Renal cortex interstitium (tissue), 11 donors: ENCODE measurements at regions not wholly inside any gene's neighbourhood (a gene's known extent, or its start where the extent isn't known, plus 50 kb on each side); places are given as distances from the start of the nearest gene placed in this dataset.

ENCODE experiments used
- DNase-seq, 11 donors: peaks; one replicate each; pipeline ENCODE4 v3.0.0-alpha.2; 2013; ENCODE audit warnings: low read depth in 9 of 11, low spot score in 4 of 11; ENCODE audit errors: extremely low read depth in 1 of 11

DNA sequence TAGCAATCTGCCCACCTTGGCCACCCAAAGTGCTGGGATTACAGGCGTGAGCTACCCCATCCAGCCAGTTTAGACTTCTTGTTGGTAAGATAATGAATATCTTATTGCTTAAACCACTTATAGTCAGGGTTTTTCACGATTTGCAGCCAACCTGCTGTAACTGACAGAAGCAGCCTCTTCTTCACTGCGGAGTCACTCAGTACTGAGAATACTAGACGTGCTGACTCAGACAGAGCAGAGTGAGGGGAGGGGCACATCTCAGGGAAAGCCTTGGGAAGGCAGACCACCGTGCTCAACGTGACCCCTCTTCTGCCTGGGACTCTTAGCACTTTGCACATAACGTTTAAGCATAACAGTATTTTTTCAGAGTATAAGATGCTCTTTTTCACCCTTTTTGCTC is 74.3 kb upstream of the ARHGEF7 start:
- DNase-seq = no peak

- no peak for DNase-seq
These were observed 75.4 kb upstream of the ARHGEF7 start for GRCh38 chr13:111039735-111040134.

DNA sequence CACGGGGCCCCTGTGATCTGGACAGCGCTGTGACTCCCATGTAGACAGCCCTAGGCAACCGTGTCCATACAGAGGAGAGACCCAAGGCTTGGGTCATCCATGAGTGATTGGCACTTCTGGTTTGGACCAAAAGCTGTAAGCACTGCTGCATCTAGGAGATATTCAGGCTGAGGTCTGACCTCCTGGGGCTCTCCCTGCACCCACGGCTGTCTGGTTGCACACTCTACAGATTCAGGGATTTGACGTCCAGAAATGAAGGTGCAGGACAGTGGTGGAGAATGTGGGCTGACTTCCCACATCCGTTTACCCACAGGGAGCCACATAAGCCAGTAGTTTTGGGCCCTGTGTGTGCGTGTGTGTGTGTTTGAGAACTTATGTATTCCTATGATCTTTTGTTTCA is 76.2 kb upstream of the ARHGEF7 start:
- no peak for DNase-seq

- DNase-seq = no peak
These were observed 77.2 kb upstream of the ARHGEF7 start for GRCh38 chr13:111037927-111038326.

DNA sequence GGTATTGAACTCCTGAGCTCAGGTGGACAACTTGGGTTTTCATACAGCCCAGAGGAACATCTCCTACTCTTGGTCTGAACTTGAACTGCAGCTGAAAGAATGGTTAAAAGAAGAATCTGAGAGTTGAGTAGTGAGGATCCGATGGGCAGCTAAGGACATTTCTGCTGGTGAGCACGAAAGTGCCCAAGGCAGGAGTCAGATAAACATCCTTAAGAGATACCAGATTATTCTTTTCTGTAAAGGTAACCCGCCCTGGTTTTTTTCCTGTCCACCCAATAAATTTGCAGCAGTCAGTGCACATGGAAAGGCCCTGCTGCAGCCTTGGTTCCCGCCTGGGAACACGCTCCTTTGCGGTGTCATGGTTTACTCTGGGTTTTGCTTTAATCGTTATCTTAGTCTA is 78.4 kb upstream of the ARHGEF7 start:
- DNase-seq = no peak

DNA sequence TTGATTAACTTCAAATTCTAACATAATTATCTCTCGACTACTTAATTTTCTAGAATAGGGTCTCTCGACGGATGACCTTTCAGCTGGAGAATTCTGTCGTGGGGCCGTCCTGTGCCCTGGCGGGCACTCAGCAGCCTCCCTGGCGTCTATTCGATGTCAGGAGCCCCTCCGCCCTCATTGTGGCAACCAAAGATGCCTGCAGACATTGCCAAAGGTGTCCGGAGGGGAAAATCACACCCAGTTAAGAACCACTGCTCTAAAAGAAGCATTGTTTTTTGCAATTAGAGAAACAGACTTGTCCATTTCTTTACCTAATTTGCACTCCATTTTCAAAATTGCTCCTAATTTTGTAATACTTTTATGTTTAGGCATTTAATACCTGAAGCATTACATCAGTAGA is 79.2 kb upstream of the ARHGEF7 start:
- DNase-seq = no peak

DNA sequence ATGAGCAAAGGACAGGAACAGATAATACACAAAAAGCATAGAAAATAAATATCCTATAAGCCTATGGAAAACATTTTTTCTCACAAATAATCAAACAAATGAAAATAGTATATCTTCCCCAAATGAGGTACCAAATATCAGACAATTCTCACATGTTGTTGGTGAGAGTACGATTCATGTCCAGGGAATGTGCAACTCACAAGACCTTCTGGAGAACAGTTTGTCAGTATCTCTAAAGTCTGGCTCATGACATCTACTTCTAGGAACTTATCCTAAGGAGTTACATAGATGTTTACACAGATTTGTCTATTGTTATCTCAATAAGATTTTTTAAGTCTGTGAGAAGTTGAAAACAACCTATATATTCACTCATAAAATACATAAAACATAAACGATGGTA is 80.3 kb upstream of the ARHGEF7 start:
- no peak for DNase-seq

DNA sequence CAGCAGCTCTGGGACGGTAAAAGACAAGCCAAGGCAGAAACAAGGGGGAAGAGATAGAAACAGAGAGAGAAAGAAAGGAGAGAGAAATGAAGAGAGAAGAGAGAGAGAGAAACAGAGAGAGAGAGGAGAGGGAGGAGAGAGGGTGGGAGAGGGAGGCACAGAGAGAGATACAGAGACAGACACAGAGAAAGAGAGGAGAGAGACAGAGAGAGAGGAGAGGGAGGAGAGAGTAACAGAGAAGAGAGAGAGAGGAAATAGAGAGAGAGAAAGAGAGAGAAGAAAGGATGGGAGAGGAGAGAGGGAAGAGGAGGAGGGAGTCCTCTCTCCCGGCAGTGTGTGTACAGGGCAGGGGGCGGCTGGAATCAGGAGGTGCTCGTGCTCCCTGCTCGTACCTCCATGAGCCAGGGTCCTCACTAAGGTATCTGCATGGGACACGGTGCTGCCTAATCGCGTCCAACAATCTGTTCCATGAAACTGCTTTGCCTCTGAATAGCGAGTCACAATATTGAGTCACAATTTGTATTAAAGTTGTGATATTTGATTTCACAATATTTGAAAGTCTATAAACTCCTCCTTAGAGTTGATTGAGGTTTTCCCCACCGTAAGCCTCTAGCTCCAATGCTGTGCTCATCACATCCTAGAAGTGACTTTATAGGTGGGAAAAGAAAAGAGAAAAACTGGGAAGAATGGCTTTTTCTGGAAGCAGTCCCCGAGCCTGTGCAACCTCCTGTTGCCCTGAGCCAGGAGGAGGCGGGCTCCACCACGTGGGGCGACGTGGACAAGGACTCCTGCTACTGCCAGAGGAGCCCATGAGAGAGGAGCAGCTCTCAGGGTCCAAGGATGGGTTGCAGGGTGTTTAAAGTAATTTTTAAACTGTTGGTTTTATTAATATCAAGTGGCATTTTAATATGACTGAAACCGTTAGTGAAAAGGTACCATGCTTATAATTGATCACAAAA is 81.7 kb upstream of the ARHGEF7 start:
- no peak for DNase-seq

DNA sequence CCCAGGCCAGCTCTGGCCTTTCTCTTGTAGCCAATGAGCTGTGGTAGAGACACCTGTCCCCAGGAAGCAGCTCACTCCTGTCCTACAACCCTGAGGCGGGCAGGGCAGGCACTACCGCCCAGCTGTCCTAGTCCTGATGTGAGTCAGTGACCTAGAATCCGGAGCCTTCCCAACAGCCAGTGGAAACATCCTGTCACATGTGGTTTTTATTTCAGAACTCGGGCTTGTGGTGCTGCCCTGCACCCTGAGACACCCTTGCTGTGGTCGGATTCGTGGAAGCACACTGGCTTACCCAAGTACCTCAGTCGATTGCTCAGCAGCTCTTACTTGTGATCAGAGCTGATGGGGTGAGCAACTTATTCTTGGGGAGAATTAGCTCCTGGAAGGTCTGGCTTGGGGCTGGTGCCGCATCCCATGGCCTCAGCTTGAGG is 83.6 kb upstream of the ARHGEF7 start:
- no peak for DNase-seq

DNA sequence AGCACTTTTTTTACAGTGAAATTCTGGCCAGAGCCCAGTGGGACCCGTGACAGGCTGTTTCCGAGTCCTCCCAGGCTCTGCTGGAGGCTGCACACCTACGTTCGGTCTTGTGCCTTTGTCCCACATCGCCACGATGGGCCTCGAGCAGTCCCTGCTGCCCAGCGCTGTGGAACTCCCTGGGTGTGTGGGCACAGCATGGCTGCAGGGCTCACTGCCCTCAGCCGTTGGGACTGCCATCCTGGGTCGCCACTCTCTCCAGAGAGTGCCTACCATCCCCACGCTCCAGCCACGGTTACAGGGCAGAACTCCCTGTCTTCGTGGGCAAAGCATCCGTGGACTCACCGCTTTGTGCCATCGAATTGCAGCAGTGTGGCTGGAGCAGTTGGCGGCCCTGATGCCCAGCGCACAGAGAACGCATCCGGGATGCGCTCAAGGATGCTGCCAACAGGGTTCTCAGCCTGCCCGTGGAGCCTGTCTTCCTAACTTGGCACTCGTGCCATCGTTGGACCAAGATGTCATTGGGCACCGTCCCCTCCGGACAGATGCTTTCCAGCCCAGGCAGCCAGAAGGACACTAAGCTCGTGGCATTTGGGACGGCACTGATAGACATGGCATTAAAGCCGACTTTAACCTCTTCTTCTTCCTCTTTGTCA is 85.0 kb upstream of the ARHGEF7 start:
- DNase-seq = no peak

GRCh38 chr13:111027458-111028439 is 87.4 kb upstream of the ARHGEF7 start:
- DNase-seq = peak in 3 of 11 donors; percentile 4 to 7 (median 4)

- DNase-seq = no peak
These were observed 89.8 kb upstream of the ARHGEF7 start for GRCh38 chr13:111025310-111025709.

DNA sequence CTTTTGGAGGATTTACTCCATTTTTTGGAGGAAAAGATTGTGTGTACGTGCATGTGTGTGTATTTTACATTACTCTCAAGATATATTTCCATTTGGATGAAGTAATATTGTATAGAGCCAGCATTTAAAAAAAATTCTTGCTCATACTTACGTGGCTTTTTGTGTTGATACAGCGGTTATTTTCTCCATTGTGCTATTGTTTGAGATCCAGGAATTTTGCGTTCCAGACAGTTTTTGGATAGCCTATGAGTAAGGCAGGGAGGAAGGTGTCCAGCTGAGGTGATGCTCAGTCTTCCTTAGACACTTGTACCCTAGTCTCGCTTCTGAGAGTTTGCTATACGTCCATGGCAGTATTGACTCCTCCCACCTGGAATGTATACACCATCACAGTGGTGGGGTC is 92.2 kb upstream of the ARHGEF7 start:
- no peak for DNase-seq

DNA sequence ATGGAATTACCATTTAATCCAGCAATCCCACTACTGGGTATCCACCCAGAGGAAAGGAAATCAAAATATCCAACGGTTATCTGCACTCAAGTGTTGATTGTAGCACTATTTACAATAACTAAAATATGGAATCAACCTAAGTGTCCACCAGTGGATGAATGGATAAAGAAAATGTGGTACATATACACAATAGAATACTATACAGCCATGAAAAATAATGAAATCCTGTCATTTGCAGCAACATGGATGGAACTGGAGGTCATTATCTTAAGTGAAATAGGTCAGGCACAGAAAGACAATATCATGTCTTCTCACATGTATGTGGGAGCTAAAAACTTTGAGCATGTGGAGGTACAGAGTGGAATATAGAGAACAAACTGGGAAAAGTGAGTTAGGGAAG is 92.9 kb upstream of the ARHGEF7 start:
- DNase-seq = no peak

GRCh38 chr13:111021270-111021669 is 93.8 kb upstream of the ARHGEF7 start:
- DNase-seq = no peak

DNA sequence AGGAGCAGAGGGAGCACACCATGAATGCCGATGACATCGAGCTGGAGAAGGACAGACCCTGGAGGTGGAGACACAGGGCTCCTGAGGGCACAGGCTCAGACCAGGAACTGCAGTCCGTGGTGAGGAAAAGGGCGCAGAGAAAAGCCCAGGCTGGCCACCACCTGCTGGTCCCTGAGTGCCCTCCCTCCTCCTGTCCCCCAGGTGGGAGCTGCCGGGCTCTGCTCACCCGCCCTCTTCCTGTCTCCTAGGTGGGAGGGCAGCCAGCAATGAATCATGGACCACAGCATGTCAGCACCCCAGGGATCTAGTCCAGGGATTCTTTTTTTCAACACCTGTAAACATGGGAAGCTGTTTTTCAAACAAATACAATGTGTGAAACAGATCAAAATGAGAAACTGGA is 94.6 kb upstream of the ARHGEF7 start:
- DNase-seq = no peak

- no peak for DNase-seq
These were observed 95.1 kb upstream of the ARHGEF7 start for GRCh38 chr13:111020021-111020420.

GRCh38 chr13:111017755-111018459 is 97.2 kb upstream of the ARHGEF7 start:
- DNase-seq = no peak

DNA sequence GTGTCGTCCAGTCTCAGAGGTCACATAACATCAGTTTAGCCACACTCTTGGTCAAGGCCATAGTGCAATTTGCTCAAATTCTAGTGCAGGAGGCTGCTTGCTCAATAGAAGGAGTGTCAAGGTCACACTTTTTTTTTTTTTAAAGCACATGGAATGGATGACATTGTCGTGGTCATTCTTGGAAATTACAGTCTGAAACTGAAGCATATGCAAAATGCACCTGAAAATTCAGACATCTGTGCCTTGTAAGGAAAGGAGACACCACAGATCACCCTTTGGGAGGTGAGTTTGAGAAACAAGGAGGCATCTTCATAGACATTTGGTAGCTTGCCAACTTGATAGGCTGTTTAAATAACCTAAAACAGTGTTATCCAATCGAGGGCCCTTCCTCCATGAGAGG is 98.3 kb upstream of the ANKRD10 start:
- no peak for DNase-seq
